Activated CD4-positive, alpha-beta memory T cell treated with anti-CD3 and anti-CD28 coated beads, Interleukin-2, amount 10 ng/mL, durations not matched to agents 7 days and 5 days (primary cell): ENCODE measurements at regions not wholly inside any gene's neighbourhood (a gene's known extent, or its start where the extent isn't known, plus 50 kb on each side); places are given as distances from the start of the nearest gene placed in this dataset.

Experiments used
- CTCF ChIA-PET: fragments of 350-600 bp; sonication (Branson Sonifier 250); formaldehyde crosslinking; loops from one replicate; lab custom pipeline; 2021; ENCODE audit warnings: antibody characterized with exemption, inconsistent platforms; lab: Charles Lee
- POLR2A ChIA-PET: fragments of 350-600 bp; sonication (Branson Sonifier 250); formaldehyde crosslinking; loops from one replicate; lab custom pipeline; 2021; ENCODE audit warnings: antibody characterized with exemption; lab: Charles Lee
- DNase-seq: peaks from one replicate; pipeline ENCODE4 v3.0.0-alpha.2; 2020
- H3K27ac Mint-ChIP-seq: one replicate; pipeline ENCODE4 v1.8.0; 2021; ENCODE audit warnings: mild to moderate bottlenecking, mixed read lengths
- H3K27me3 Mint-ChIP-seq: one replicate; pipeline ENCODE4 v1.8.0; 2021; ENCODE audit warnings: mixed read lengths
- H3K36me3 Mint-ChIP-seq: one replicate; pipeline ENCODE4 v1.8.0; 2021; ENCODE audit warnings: low read depth, mixed read lengths
- H3K4me1 Mint-ChIP-seq: one replicate; pipeline ENCODE4 v1.8.0; 2021; ENCODE audit warnings: mixed read lengths
- H3K4me3 Mint-ChIP-seq: one replicate; pipeline ENCODE4 v1.8.0; 2021; ENCODE audit warnings: mild to moderate bottlenecking, mixed read lengths
- H3K9me3 Mint-ChIP-seq: one replicate; pipeline ENCODE4 v1.8.0; 2021; ENCODE audit warnings: mixed read lengths

DNA sequence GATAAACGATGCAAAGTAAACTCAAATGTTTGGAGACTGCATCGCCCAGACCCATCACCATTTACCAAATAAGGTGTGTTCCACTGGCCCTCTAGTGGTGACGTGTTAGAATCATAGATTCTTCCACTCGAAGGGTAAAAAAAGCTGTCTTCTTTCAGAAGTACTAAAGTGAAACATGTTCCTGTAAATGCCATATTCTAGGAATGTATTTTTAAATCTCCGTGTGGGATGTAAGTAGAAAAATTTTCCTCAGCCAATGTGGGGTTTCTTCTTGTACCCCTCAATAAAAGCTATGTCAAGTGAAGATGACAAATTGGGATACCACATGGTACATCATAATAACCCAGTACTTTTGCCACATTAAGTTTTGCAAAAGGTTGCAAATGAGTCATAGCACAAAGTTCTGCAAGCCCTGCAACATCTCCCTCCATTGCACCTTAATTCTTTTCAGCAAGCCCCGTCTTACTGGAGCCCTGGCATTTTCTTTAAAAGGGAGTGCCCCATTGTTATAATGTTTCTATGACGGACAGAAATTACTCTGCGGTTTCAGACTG, 100.8 kb downstream of the CCER1 start:
- no peak overlapping the region for H3K4me3 Mint-ChIP-seq
- no peak for DNase-seq
- H3K9me3 Mint-ChIP-seq: no peaks in the 10 kb centered on the region
- H3K27ac Mint-ChIP-seq: no peak overlapping the region
- ChIA-PET CTCF (interaction anchor here (1.0 kb wide), 2 partner anchors 14 to 159 kb away, joined by 3 read pairs; no protein-coding TSS in a partner anchor), POLR2A (no interaction called here)
- H3K36me3 Mint-ChIP-seq: no peaks in the 10 kb centered on the region
- no peaks in the 10 kb centered on the region for H3K4me1 Mint-ChIP-seq
- no peaks in the 10 kb centered on the region for H3K27me3 Mint-ChIP-seq

DNA sequence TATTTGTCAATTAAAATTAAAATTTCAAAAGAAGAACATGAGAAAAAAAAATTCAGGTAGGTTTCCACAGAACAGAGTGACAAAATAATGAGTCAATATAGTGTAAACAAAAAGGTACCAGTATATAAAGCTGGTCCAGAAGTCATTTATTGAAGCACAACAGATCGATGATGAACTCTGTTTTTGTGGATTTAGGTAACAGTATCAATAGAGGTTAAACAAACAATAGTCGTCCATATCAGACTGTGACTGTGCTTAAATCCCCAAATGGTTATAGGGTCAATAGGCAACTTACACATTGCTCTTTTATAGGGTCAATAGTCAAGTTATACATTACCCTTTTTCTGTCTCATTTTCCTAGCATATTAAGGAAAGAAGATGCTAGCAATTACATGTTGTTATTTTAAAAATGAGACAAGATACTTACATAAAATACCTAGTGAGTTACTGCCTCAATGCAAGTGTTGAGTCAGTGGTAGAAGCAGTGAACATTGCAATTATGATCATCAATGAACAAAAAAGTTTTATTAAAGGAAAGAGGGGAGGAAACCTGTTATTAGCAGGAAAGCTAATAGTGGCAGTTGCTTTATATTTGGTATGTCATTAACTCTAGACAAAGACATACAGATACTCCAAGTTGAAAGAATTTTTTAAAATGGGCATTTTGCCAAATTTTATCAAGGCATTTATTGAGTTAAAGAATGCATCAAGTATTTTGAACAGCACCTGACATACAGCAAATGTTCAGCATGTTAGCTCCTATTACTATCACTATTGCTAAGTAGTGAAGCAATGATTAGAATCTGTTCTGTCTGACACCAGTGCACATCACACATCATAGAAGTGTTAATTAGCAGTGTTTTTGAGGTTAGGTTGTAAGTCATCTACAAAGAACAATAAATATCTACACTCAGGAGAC, 102.9 kb downstream of the CCER1 start:
- DNase-seq: no peak
- Mint-ChIP-seq H3K9me3 (no peaks in the 10 kb centered on the region), H3K27me3 (no peaks in the 10 kb centered on the region), H3K4me1 (no peaks in the 10 kb centered on the region), H3K4me3 (no peak overlapping the region), H3K27ac (no peak overlapping the region), H3K36me3 (no peaks in the 10 kb centered on the region)
- POLR2A ChIA-PET: no interaction called here
- CTCF ChIA-PET: no interaction called here

DNA sequence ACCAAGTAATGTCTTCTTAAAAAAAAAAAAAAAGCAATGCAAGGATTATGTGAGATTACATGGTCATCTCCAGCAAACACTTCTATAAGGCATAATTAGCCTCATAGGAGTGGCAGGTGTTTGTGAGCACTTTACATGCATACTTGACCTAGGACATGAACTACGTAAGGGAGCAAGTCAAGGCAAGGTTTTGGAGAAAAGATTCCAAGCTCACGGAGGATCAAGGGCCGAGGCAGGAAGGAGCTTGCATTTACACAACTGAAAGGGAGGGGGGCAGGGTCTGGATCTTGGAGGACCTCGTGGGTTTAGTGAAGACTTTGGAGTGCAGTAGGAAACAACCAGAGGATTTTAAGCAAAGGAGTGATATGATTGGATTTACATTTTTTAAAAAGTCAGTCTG, 112.5 kb downstream of the CCER1 start:
- DNase-seq: no peak
- Mint-ChIP-seq H3K4me3 (no peak overlapping the region), H3K9me3 (no peaks in the 10 kb centered on the region), H3K27me3 (peaks cover 2% of the 10 kb centered on the region), H3K27ac (no peak overlapping the region), H3K4me1 (no peaks in the 10 kb centered on the region), H3K36me3 (no peaks in the 10 kb centered on the region)
- ChIA-PET POLR2A (no interaction called here), CTCF (no interaction called here)

DNA sequence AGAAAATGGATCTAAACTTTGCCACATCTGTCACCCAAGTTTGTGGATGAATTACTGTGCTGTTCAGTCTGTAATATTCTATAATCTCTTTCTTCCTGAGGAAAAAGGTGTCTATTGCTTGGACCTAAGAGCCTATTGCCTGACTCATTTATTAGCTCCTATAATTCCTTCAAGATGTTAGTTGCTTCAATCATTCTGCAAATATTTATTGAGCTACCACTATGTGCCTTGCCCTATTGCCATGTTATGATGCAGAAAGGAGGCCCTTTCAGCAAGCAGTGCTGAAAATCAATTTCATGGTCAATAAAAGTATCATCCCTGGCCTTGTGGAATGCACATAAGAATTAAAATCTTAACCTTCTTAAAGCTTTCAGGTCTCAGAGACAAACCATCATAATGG, 113.6 kb downstream of the CCER1 start:
- peaks cover 2% of the 10 kb centered on the region for H3K27me3 Mint-ChIP-seq
- H3K4me1 Mint-ChIP-seq: no peaks in the 10 kb centered on the region
- no peak overlapping the region for H3K4me3 Mint-ChIP-seq
- H3K27ac Mint-ChIP-seq: no peak overlapping the region
- no peaks in the 10 kb centered on the region for H3K9me3 Mint-ChIP-seq
- no peak for DNase-seq
- ChIA-PET CTCF (no interaction called here), POLR2A (no interaction called here)
- H3K36me3 Mint-ChIP-seq: no peaks in the 10 kb centered on the region

- no peak for DNase-seq
- Mint-ChIP-seq H3K9me3 (no peaks in the 10 kb centered on the region), H3K4me3 (no peak overlapping the region), H3K27ac (no peak overlapping the region), H3K36me3 (no peaks in the 10 kb centered on the region), H3K4me1 (no peaks in the 10 kb centered on the region), H3K27me3 (no peaks in the 10 kb centered on the region)
- ChIA-PET CTCF (no interaction called here), POLR2A (no interaction called here)
Observed at GRCh38 chr12:90839346-90839745, 115.6 kb downstream of the CCER1 start.

- no peaks in the 10 kb centered on the region for H3K36me3 Mint-ChIP-seq
- no peak for DNase-seq
- no peak overlapping the region for H3K4me3 Mint-ChIP-seq
- no peaks in the 10 kb centered on the region for H3K27me3 Mint-ChIP-seq
- no peak overlapping the region for H3K27ac Mint-ChIP-seq
- H3K9me3 Mint-ChIP-seq: no peaks in the 10 kb centered on the region
- CTCF ChIA-PET: no interaction called here
- POLR2A ChIA-PET: no interaction called here
- H3K4me1 Mint-ChIP-seq: no peaks in the 10 kb centered on the region
Observed at GRCh38 chr12:90836689-90837088, 118.3 kb downstream of the CCER1 start.

DNA sequence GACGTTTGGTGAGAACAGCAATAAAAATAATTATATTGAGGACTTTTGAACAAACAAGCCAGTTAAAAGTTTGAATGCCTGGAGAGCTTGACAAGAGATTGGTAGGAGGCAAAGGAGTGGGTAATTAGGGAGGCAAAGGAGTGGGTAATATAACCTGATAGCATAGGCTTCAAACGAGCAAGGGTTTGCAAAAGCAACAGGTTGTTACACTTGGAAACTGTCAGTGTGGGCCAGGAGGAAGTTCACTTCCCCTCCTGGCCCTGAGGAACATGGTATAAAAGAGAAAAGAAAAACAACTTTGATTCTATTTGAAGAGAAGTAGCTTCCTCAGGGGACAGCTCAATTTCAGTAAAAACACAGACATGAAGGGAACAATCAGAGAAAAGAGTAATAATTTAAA, 121.7 kb downstream of the CCER1 start:
- no peaks in the 10 kb centered on the region for H3K36me3 Mint-ChIP-seq
- ChIA-PET CTCF (no interaction called here), POLR2A (no interaction called here)
- H3K27me3 Mint-ChIP-seq: no peaks in the 10 kb centered on the region
- DNase-seq: no peak
- no peak overlapping the region for H3K4me3 Mint-ChIP-seq
- no peak overlapping the region for H3K27ac Mint-ChIP-seq
- H3K4me1 Mint-ChIP-seq: no peaks in the 10 kb centered on the region
- no peaks in the 10 kb centered on the region for H3K9me3 Mint-ChIP-seq

DNA sequence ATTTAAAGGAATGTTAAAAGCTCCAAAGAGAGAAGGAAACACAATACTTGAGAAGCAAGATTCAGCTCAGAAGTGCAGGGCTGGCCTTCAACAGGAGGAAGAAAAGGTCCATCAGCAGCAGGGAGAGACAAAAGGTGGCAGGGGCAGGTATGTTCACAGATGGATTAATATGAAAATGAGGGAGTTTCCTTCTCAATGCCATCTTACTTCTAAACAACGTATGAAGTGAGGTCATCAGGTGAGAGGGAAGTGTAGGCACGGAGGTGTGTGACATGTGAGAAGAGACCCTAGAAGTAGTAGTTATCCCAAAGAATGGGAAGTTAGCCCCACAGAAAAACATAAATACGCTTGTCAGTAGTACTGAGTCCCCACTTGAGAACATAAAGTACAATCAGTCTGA, 122.5 kb downstream of the CCER1 start:
- no peaks in the 10 kb centered on the region for H3K27me3 Mint-ChIP-seq
- DNase-seq: no peak
- no peaks in the 10 kb centered on the region for H3K36me3 Mint-ChIP-seq
- ChIA-PET CTCF (no interaction called here), POLR2A (no interaction called here)
- H3K9me3 Mint-ChIP-seq: no peaks in the 10 kb centered on the region
- no peak overlapping the region for H3K4me3 Mint-ChIP-seq
- no peak overlapping the region for H3K27ac Mint-ChIP-seq
- no peaks in the 10 kb centered on the region for H3K4me1 Mint-ChIP-seq

DNA sequence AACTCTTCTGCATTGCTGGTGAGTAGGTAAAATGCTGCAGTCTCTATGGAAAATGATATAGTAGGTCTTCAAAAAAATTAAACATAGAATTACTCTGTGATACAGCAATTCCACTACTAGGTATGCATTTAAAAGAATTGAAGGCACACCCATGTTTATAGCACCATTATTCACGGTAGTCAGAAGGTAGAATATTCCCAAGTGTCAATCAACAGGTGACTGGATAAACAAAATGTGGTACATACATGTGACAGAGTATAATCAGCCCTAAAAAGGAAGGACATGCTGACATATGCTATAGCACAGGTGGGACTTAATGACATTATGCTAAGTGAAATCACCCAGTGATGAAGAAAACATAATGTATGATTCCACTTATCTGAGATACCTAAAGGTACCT, 123.3 kb downstream of the CCER1 start:
- ChIA-PET CTCF (no interaction called here), POLR2A (no interaction called here)
- Mint-ChIP-seq H3K4me1 (no peaks in the 10 kb centered on the region), H3K27me3 (no peaks in the 10 kb centered on the region), H3K9me3 (no peaks in the 10 kb centered on the region), H3K4me3 (no peak overlapping the region), H3K27ac (no peak overlapping the region), H3K36me3 (no peaks in the 10 kb centered on the region)
- DNase-seq: no peak

DNA sequence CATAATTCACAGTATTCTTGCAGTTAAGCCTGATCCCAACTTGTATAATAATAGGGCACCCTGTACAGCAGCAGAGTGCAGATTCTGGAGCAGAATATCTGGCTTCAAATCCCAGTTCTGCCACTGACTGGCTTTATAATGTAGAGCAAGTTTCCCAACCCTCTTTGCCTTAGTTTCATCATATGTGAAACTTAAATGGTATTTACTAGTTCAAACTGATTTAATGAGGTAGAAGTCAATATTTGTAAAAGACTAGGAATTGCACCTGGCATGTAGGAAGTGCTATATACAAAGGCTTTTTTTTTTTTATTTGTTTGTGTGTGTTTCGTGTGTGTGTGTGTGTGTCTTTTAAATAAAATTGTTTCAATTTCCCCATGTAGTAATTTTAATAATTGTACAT, 125.9 kb downstream of the CCER1 start:
- Mint-ChIP-seq H3K36me3 (no peaks in the 10 kb centered on the region), H3K27me3 (no peaks in the 10 kb centered on the region), H3K4me1 (no peaks in the 10 kb centered on the region), H3K4me3 (no peak overlapping the region), H3K9me3 (no peaks in the 10 kb centered on the region), H3K27ac (no peak overlapping the region)
- POLR2A ChIA-PET: no interaction called here
- DNase-seq: no peak
- CTCF ChIA-PET: no interaction called here

- POLR2A ChIA-PET: no interaction called here
- Mint-ChIP-seq H3K9me3 (no peaks in the 10 kb centered on the region), H3K4me1 (no peaks in the 10 kb centered on the region), H3K27ac (no peak overlapping the region), H3K27me3 (no peaks in the 10 kb centered on the region), H3K4me3 (no peak overlapping the region), H3K36me3 (no peaks in the 10 kb centered on the region)
- CTCF ChIA-PET: no interaction called here
- DNase-seq: no peak
Observed at GRCh38 chr12:90828621-90829020, 126.4 kb downstream of the CCER1 start.

DNA sequence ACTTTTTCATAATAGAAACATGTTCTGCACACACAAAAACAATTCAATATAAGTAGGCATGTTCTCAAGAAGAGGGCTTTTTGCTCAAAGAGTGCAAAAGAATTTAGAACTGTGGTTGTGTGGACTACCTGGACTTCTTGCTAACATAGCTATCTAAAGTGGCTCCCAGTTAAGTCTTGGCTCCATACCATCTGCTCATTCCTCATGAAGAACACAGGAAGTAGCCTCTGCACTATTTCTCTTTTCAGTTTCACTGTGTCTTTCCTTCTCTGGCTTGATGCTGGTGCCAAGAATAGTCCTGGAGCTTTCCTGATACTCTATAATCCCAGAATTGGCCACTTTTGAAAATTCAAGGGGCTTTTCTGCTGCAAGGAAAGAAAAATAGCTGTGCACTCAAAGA, 127.4 kb downstream of the CCER1 start:
- ChIA-PET CTCF (no interaction called here), POLR2A (no interaction called here)
- Mint-ChIP-seq H3K27me3 (no peaks in the 10 kb centered on the region), H3K4me3 (no peak overlapping the region), H3K27ac (no peak overlapping the region), H3K4me1 (no peaks in the 10 kb centered on the region), H3K9me3 (no peaks in the 10 kb centered on the region), H3K36me3 (no peaks in the 10 kb centered on the region)
- no peak for DNase-seq

- ChIA-PET CTCF (no interaction called here), POLR2A (no interaction called here)
- DNase-seq: no peak
- Mint-ChIP-seq H3K27me3 (no peaks in the 10 kb centered on the region), H3K4me3 (no peak overlapping the region), H3K36me3 (no peaks in the 10 kb centered on the region), H3K9me3 (no peaks in the 10 kb centered on the region), H3K4me1 (no peaks in the 10 kb centered on the region), H3K27ac (no peak overlapping the region)
Observed at GRCh38 chr12:90826036-90826435, 128.9 kb downstream of the CCER1 start.

- Mint-ChIP-seq H3K36me3 (no peaks in the 10 kb centered on the region), H3K27me3 (no peaks in the 10 kb centered on the region), H3K9me3 (no peaks in the 10 kb centered on the region), H3K27ac (no peak overlapping the region), H3K4me1 (no peaks in the 10 kb centered on the region), H3K4me3 (no peak overlapping the region)
- no peak for DNase-seq
- ChIA-PET CTCF (no interaction called here), POLR2A (no interaction called here)
Observed at GRCh38 chr12:90823859-90824258, 131.1 kb downstream of the CCER1 start.
